Liver (tissue), 8 donors: ENCODE measurements at regions not wholly inside any gene's neighbourhood (a gene's known extent, or its start where the extent isn't known, plus 50 kb on each side); places are given as distances from the start of the nearest gene placed in this dataset.

ENCODE experiments used
- DNase-seq: peaks from one replicate; pipeline ENCODE4 v3.0.0-alpha.2; 2017; ENCODE audit warnings: low spot score
- H3K27ac ChIP-seq, 2 donors: one replicate each; pipeline ENCODE4 v1.7.0; 2013; ENCODE audit warnings: inconsistent platforms in 2 of 2, low read length in 2 of 2, control low read depth in 1 of 2, low read depth in 1 of 2, mild to moderate bottlenecking in 1 of 2
- H3K27me3 ChIP-seq, 4 donors: one replicate each; pipeline versions ENCODE4 v1.6.1 to v1.7.0; 2013; ENCODE audit warnings: low read length in 3 of 4, inconsistent platforms in 1 of 4, mild to moderate bottlenecking in 1 of 4, moderate library complexity in 1 of 4; ENCODE audit not compliant: control insufficient read depth in 4 of 4, insufficient read depth in 4 of 4
- H3K36me3 ChIP-seq, 4 donors: one replicate each; pipeline versions ENCODE4 v1.6.1 to v1.7.0; 2013; ENCODE audit warnings: low read length in 3 of 4, mild to moderate bottlenecking in 3 of 4, low read depth in 1 of 4, moderate library complexity in 1 of 4; ENCODE audit not compliant: control insufficient read depth in 4 of 4, insufficient read depth in 3 of 4
- H3K4me1 ChIP-seq, 4 donors: one replicate each; pipeline versions ENCODE4 v1.6.1 to v1.7.0; 2013; ENCODE audit warnings: low read length in 3 of 4, mild to moderate bottlenecking in 3 of 4, moderate library complexity in 1 of 4; ENCODE audit not compliant: control insufficient read depth in 4 of 4, insufficient read depth in 4 of 4
- H3K4me3 ChIP-seq, 3 donors: one replicate each; pipeline versions ENCODE4 v1.6.1 to v1.7.0; 2013; ENCODE audit warnings: low read length in 3 of 3, control low read depth in 1 of 3, low read depth in 1 of 3, mild to moderate bottlenecking in 1 of 3
- H3K9ac ChIP-seq, 2 donors: one replicate each; pipeline ENCODE4 v1.7.0; 2013; ENCODE audit warnings: low read length in 2 of 2, mild to moderate bottlenecking in 2 of 2, moderate library complexity in 2 of 2, control low read depth in 1 of 2, low read depth in 1 of 2
- H3K9me3 ChIP-seq, 4 donors: one replicate each; pipeline versions ENCODE4 v1.6.1 to v1.7.0; 2013; ENCODE audit warnings: low read length in 3 of 4; ENCODE audit not compliant: control insufficient read depth in 4 of 4
- CTCF ChIP-seq: fragments of 150-350 bp; IDR thresholded peaks from 2 replicates; pipeline ENCODE4 v1.5.1; 2017; ENCODE audit warnings: improper control_type of control experiment, low read depth, low read length; ENCODE audit not compliant: missing input control
- EGR1 ChIP-seq, 2 donors: IDR thresholded peaks; 2 replicates each; pipeline ENCODE4 v1.6.1; 2016 to 2018; ENCODE audit warnings: antibody characterized with exemption in 2 of 2, low read depth in 2 of 2
- FOXA1 ChIP-seq: IDR thresholded peaks from 2 replicates; pipeline ENCODE4 v1.6.1; 2016; ENCODE audit warnings: antibody characterized with exemption
- FOXA2 ChIP-seq: IDR thresholded peaks from 2 replicates; pipeline ENCODE4 v1.6.1; 2016; ENCODE audit warnings: antibody characterized with exemption
- GABPA ChIP-seq, 2 donors: IDR thresholded peaks in 1 of 2; conservative IDR thresholded peaks in 1 of 2; 2 replicates each; pipeline ENCODE4 v1.6.1; 2016; ENCODE audit warnings: antibody characterized with exemption in 2 of 2, mild to moderate bottlenecking in 1 of 2, moderate library complexity in 1 of 2
- HNF4A ChIP-seq, 2 donors: conservative IDR thresholded peaks; 2 replicates each; pipeline ENCODE4 v1.6.1; 2016; ENCODE audit warnings: antibody characterized with exemption in 2 of 2, mild to moderate bottlenecking in 2 of 2
- HNF4G ChIP-seq: IDR thresholded peaks from 2 replicates; pipeline ENCODE4 v1.6.1; 2016; ENCODE audit warnings: antibody characterized with exemption
- JUND ChIP-seq, 2 donors: IDR thresholded peaks; 2 replicates each; pipeline ENCODE4 v1.6.1; 2016; ENCODE audit warnings: antibody characterized with exemption in 2 of 2
- NR2F2 ChIP-seq: IDR thresholded peaks from 2 replicates; pipeline ENCODE4 v1.6.1; 2016; ENCODE audit warnings: antibody characterized with exemption
- RAD21 ChIP-seq, 2 donors: IDR thresholded peaks; 2 replicates each; pipeline ENCODE4 v1.6.1; 2016; ENCODE audit warnings: antibody characterized with exemption in 2 of 2, mild to moderate bottlenecking in 2 of 2
- RXRA ChIP-seq, 2 donors: IDR thresholded peaks; 2 replicates each; pipeline ENCODE4 v1.6.1; 2017 to 2018; ENCODE audit warnings: antibody characterized with exemption in 2 of 2, mild to moderate bottlenecking in 1 of 2
- SP1 ChIP-seq: IDR thresholded peaks from 2 replicates; pipeline ENCODE4 v1.6.1; 2018; ENCODE audit warnings: antibody characterized with exemption, mild to moderate bottlenecking
- TAF1 ChIP-seq: conservative IDR thresholded peaks from 2 replicates; pipeline ENCODE4 v1.6.1; 2016; ENCODE audit warnings: antibody characterized with exemption, mild to moderate bottlenecking
- YY1 ChIP-seq: IDR thresholded peaks from 2 replicates; pipeline ENCODE4 v1.6.1; 2016; ENCODE audit warnings: antibody characterized with exemption, mild to moderate bottlenecking
- ZBTB33 ChIP-seq: IDR thresholded peaks from 2 replicates; pipeline ENCODE4 v1.6.1; 2016; ENCODE audit warnings: antibody characterized with exemption
- WGBS: extraction: QIAGEN DNeasy Blood & Tissue Kit; methylation state at CpG from one replicate; pipeline ENCODE4 v1.1.7; 2013; 5-methylcytosine and 5-hydroxymethylcytosine counted together
- TF ChIP-seq, protein P1 (sequence below): IDR thresholded peaks from 2 replicates; pipeline ENCODE4 v1.6.1; 2016; ENCODE audit warnings: antibody characterized with exemption
- TF ChIP-seq, protein P2 (sequence below): IDR thresholded peaks from 2 replicates; pipeline ENCODE4 v1.6.1; 2016; ENCODE audit warnings: antibody characterized with exemption, mild to moderate bottlenecking
- TF ChIP-seq, protein P3 (sequence below): IDR thresholded peaks from 2 replicates; pipeline ENCODE4 v1.6.1; 2016; ENCODE audit warnings: antibody characterized with exemption
- donor health status: healthy.
- donor health status: healthy.
- donor health status: healthy.
- donor health status: healthy.
- donor health status: healthy.

DNA sequence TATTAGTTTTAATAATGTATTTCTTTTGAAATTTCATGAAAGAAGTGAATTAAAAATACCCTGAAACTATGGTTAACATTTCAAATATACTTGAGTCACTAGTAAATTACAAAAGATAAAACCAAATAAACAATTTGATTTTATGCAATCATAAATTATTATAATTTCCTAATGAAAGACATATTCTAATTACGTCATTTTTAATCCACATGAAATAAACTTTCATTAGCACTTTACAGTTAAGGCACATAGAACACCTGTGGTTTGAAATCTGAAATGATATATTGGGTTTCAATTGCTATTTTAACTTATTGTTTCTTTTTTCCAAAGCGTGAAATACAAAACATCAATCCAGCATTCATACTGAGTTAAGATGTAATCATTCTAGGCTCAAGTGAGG is 1492.5 kb upstream of the PABPC4L start (continued):
- TF ChIP-seq GABPA (IDR thresholded peaks at IDR 0.05 in 1 of 2, conservative IDR thresholded peaks at IDR 0.05 in 1 of 2): no peak
- TF ChIP-seq, protein P1, sequence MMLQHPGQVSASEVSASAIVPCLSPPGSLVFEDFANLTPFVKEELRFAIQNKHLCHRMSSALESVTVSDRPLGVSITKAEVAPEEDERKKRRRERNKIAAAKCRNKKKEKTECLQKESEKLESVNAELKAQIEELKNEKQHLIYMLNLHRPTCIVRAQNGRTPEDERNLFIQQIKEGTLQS: no peak

GRCh38 chr4:135684001-135684400 is 1482.4 kb upstream of the PABPC4L start:
- TF ChIP-seq, protein P2, sequence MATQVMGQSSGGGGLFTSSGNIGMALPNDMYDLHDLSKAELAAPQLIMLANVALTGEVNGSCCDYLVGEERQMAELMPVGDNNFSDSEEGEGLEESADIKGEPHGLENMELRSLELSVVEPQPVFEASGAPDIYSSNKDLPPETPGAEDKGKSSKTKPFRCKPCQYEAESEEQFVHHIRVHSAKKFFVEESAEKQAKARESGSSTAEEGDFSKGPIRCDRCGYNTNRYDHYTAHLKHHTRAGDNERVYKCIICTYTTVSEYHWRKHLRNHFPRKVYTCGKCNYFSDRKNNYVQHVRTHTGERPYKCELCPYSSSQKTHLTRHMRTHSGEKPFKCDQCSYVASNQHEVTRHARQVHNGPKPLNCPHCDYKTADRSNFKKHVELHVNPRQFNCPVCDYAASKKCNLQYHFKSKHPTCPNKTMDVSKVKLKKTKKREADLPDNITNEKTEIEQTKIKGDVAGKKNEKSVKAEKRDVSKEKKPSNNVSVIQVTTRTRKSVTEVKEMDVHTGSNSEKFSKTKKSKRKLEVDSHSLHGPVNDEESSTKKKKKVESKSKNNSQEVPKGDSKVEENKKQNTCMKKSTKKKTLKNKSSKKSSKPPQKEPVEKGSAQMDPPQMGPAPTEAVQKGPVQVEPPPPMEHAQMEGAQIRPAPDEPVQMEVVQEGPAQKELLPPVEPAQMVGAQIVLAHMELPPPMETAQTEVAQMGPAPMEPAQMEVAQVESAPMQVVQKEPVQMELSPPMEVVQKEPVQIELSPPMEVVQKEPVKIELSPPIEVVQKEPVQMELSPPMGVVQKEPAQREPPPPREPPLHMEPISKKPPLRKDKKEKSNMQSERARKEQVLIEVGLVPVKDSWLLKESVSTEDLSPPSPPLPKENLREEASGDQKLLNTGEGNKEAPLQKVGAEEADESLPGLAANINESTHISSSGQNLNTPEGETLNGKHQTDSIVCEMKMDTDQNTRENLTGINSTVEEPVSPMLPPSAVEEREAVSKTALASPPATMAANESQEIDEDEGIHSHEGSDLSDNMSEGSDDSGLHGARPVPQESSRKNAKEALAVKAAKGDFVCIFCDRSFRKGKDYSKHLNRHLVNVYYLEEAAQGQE: no peak
- TF ChIP-seq SP1 (no peak), EGR1 (IDR thresholded peaks at IDR 0.05; ENCODE audit: low read depth in 2 of 2) (no peak), RXRA (IDR thresholded peaks at IDR 0.05) (no peak), YY1 (no peak), TAF1 (no peak), NR2F2 (no peak), FOXA2 (no peak), HNF4G (no peak), RAD21 (IDR thresholded peaks at IDR 0.05) (no peak)
- TF ChIP-seq, protein P1: no peak
- H3K9me3 ChIP-seq: peaks cover 0 to 5% (median 0%) of the 10 kb centered on the region in 4 donors
- H3K9ac ChIP-seq: no peak overlapping the region
- no peaks in the 10 kb centered on the region for H3K27me3 ChIP-seq
- WGBS: 60% methylated on average over 2 of the region's 2 CpGs
- no peaks in the 10 kb centered on the region for H3K4me1 ChIP-seq
- DNase-seq: no peak
- no peak overlapping the region for H3K27ac ChIP-seq
- no peaks in the 10 kb centered on the region for H3K36me3 ChIP-seq
- no peak overlapping the region for H3K4me3 ChIP-seq

GRCh38 chr4:135672202-135672601 is 1470.6 kb upstream of the PABPC4L start:
- no peak overlapping the region for H3K27ac ChIP-seq
- H3K4me1 ChIP-seq: no peaks in the 10 kb centered on the region
- 76% methylated on average over 2 of the region's 2 CpGs for WGBS
- H3K9ac ChIP-seq: no peak overlapping the region
- no peak overlapping the region for H3K4me3 ChIP-seq
- no peaks in the 10 kb centered on the region for H3K27me3 ChIP-seq
- no peaks in the 10 kb centered on the region for H3K36me3 ChIP-seq
- TF ChIP-seq HNF4A (conservative IDR thresholded peaks at IDR 0.05) (no peak), YY1 (no peak), CTCF (no peak), EGR1 (IDR thresholded peaks at IDR 0.05; ENCODE audit: low read depth in 2 of 2) (no peak), RXRA (IDR thresholded peaks at IDR 0.05) (no peak), SP1 (no peak), FOXA1 (no peak), FOXA2 (no peak), RAD21 (IDR thresholded peaks at IDR 0.05) (no peak), ZBTB33 (no peak), NR2F2 (no peak), GABPA (IDR thresholded peaks at IDR 0.05 in 1 of 2, conservative IDR thresholded peaks at IDR 0.05 in 1 of 2) (no peak), TAF1 (no peak), JUND (IDR thresholded peaks at IDR 0.05) (no peak)
- TF ChIP-seq, protein P3, sequence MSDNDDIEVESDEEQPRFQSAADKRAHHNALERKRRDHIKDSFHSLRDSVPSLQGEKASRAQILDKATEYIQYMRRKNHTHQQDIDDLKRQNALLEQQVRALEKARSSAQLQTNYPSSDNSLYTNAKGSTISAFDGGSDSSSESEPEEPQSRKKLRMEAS: no peak
- TF ChIP-seq, protein P1: no peak
- no peak for DNase-seq
- H3K9me3 ChIP-seq: no peaks in the 10 kb centered on the region
